Glutamatergic neuron (in vitro differentiated cells): ENCODE measurements at regions not wholly inside any gene's neighbourhood (a gene's known extent, or its start where the extent isn't known, plus 50 kb on each side); places are given as distances from the start of the nearest gene placed in this dataset.
"Not testable (repeated sequence)": the region's sequence is repeated elsewhere in the genome, so short reads cannot be mapped to it uniquely, and the experiment has no call there.

Source experiments
- DNase-seq: peaks from one replicate; pipeline ENCODE4 v3.0.0; 2022
- H3K27ac Mint-ChIP-seq: one replicate; pipeline ENCODE4 v1.8.0; 2020; ENCODE audit warnings: mild to moderate bottlenecking, mixed read lengths, inconsistent platforms; ENCODE audit not compliant: unreplicated experiment
- H3K27me3 Mint-ChIP-seq: one replicate; pipeline ENCODE4 v1.8.0; 2020; ENCODE audit warnings: mild to moderate bottlenecking, moderate library complexity, mixed read lengths, inconsistent platforms; ENCODE audit not compliant: unreplicated experiment
- H3K36me3 Mint-ChIP-seq: one replicate; pipeline ENCODE4 v1.8.0; 2020; ENCODE audit warnings: mild to moderate bottlenecking, mixed read lengths, inconsistent platforms; ENCODE audit not compliant: unreplicated experiment
- H3K4me1 Mint-ChIP-seq: one replicate; pipeline ENCODE4 v1.8.0; 2020; ENCODE audit warnings: mild to moderate bottlenecking, low read depth, mixed read lengths, inconsistent platforms; ENCODE audit not compliant: unreplicated experiment
- H3K4me3 Mint-ChIP-seq: one replicate; pipeline ENCODE4 v1.8.0; 2020; ENCODE audit warnings: mild to moderate bottlenecking, mixed read lengths, inconsistent platforms; ENCODE audit not compliant: unreplicated experiment
- H3K9me3 Mint-ChIP-seq: one replicate; pipeline ENCODE4 v1.8.0; 2020; ENCODE audit warnings: mild to moderate bottlenecking, moderate library complexity, mixed read lengths, inconsistent platforms; ENCODE audit not compliant: unreplicated experiment
- TF ChIP-seq, protein P1 (sequence below): fragments of 200-600 bp; sonication (generic); IDR thresholded peaks from one replicate; pipeline ENCODE4 v1.5.0; 2021; ENCODE audit not compliant: partially characterized antibody, unreplicated experiment

DNA sequence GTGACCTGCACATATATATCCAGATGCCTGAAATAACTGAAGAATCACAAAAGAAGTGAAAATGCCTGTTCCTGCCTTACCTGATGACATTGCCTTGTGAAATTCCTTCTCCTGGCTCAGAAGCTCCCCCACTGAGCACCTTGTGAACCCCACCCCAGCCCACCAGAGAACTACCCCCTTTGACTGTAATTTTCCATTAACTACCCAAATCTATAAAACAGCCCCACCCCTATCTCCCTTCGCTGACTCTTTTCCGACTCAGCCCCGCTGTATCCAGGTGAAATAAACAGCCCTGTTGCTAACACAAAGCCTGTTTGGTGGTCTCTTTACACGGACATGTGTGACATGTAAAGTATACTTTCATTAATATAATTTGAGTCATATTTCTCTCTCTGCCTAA lies 320.3 kb upstream of the TECRL start:
- Mint-ChIP-seq H3K9me3 (peaks cover 5% of the 10 kb centered on the region), H3K4me1 (peaks cover 2% of the 10 kb centered on the region), H3K27me3 (peaks cover 4% of the 10 kb centered on the region), H3K4me3 (no peak overlapping the region), H3K36me3 (peaks cover 5% of the 10 kb centered on the region), H3K27ac (no peak overlapping the region)
- no peak for DNase-seq
- TF ChIP-seq, protein P1, sequence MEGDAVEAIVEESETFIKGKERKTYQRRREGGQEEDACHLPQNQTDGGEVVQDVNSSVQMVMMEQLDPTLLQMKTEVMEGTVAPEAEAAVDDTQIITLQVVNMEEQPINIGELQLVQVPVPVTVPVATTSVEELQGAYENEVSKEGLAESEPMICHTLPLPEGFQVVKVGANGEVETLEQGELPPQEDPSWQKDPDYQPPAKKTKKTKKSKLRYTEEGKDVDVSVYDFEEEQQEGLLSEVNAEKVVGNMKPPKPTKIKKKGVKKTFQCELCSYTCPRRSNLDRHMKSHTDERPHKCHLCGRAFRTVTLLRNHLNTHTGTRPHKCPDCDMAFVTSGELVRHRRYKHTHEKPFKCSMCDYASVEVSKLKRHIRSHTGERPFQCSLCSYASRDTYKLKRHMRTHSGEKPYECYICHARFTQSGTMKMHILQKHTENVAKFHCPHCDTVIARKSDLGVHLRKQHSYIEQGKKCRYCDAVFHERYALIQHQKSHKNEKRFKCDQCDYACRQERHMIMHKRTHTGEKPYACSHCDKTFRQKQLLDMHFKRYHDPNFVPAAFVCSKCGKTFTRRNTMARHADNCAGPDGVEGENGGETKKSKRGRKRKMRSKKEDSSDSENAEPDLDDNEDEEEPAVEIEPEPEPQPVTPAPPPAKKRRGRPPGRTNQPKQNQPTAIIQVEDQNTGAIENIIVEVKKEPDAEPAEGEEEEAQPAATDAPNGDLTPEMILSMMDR: no peak

DNA sequence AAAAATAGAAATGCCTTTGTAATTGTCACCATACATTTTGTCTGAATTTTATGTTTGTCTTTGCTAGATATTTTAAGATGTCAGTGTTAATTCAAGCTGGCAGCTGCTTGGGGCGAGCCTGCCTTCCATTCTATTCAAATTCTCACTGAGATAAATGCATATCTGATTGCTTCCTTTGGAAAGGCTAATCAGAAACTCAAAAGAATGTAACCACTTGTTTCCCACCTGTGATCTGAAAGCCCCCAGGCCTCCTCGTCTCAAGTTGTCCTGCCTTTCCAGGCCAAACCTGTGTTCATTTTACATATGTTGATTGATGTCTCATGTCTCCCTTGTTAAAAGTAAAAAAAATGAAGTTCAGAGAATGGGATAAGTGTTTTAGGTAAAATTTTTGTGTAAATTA lies 318.7 kb upstream of the TECRL start:
- Mint-ChIP-seq H3K4me1 (peaks cover 2% of the 10 kb centered on the region), H3K36me3 (peaks cover 5% of the 10 kb centered on the region), H3K27ac (no peak overlapping the region), H3K27me3 (peaks cover 4% of the 10 kb centered on the region), H3K9me3 (peaks cover 5% of the 10 kb centered on the region), H3K4me3 (no peak overlapping the region)
- TF ChIP-seq, protein P1: no peak
- DNase-seq: no peak

DNA sequence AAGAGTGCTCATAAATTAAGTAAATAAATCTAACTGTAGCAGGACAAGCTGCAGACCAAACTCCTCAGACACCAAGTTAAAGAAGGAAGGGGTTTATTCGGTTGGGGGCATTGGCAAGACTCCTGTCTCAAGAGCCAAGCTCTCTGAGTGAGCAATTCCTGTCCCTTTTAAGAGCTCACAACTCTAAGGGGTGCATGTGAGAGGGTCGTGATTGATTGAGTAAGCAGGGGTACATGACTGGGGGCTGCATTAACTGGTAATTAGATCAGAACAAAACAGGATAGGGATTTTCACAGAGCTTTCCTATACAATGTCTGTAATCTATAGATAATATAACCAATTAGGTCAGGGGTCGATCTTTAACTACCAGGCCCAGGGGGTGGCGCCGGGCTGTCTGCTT lies 318.1 kb upstream of the TECRL start:
- H3K4me3 Mint-ChIP-seq, H3K4me1 Mint-ChIP-seq, H3K9me3 Mint-ChIP-seq, H3K27me3 Mint-ChIP-seq, DNase-seq, H3K27ac Mint-ChIP-seq, H3K36me3 Mint-ChIP-seq: not testable (repeated sequence)

DNA sequence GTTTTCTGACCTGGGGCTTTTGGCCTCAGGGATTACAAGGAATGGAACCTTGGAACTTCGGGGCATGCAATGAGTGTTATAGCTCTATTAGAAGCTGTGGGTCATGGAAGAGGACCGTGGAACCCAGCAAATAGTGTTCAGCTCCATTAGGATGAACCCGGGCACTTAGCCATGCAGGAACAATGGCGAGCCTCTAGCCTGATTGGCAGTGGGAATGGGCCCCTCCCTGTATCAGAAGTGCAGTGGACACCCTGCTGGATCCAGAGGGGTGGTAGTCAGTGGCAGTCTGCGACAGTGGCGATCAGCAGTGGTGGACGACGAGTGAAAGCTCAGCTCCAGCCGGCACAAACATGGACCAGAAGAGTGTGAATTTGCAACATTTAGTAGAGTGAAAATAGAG lies 315.4 kb upstream of the TECRL start:
- TF ChIP-seq, protein P1: no peak
- Mint-ChIP-seq H3K4me3 (no peak overlapping the region), H3K9me3 (peaks cover 2% of the 10 kb centered on the region), H3K4me1 (peaks cover 8% of the 10 kb centered on the region), H3K36me3 (peaks cover 3% of the 10 kb centered on the region), H3K27ac (no peak overlapping the region), H3K27me3 (peaks cover 4% of the 10 kb centered on the region)
- no peak for DNase-seq

DNA sequence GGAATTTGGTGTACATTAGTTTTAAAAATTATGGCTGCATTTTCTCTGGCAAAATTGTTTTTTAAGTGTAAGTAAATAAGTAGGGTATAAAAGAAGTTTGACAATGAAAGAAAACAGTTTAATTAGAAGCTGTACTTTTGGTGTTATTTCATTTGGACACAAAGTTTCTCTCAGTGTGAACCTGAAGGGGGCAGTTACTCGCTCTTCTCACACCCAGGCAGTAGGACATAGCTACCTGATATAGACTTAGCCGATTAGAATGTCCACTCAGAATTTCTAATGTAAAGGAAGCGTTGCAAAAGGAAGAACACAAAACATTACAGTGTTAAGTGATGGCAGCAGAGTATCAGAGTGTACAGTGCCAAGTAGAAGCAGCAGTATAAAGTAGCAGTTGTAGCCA lies 311.9 kb upstream of the TECRL start:
- no peaks in the 10 kb centered on the region for H3K27me3 Mint-ChIP-seq
- TF ChIP-seq, protein P1: no peak
- H3K36me3 Mint-ChIP-seq: no peaks in the 10 kb centered on the region
- no peak for DNase-seq
- peaks cover 8% of the 10 kb centered on the region for H3K4me1 Mint-ChIP-seq
- H3K9me3 Mint-ChIP-seq: peaks cover 2% of the 10 kb centered on the region
- peak overlapping the region; percentile 48 for H3K27ac Mint-ChIP-seq
- no peak overlapping the region for H3K4me3 Mint-ChIP-seq

DNA sequence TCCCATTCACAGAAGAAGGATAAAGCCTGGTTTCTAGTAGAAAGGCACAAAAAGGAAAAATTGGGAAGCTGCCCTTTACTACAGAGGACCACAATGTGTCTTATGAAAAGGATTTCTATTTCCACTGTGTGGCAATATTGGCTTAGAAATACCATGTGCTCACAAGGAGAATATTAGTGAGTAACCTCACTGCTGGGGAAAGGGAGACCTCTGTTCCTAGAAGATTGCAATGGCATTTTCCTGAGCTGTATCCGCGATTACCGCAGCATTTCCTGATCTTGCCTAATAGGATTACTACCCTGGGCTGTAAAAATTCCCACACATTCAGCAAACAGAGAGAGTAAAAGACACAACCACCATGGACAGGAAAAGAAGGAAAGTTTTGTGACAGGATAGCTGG lies 308.8 kb upstream of the TECRL start:
- Mint-ChIP-seq H3K27ac (no peak overlapping the region), H3K36me3 (no peaks in the 10 kb centered on the region), H3K27me3 (peaks cover 1% of the 10 kb centered on the region), H3K4me1 (peaks cover 11% of the 10 kb centered on the region), H3K9me3 (peaks cover 2% of the 10 kb centered on the region), H3K4me3 (no peak overlapping the region)
- no peak for DNase-seq
- TF ChIP-seq, protein P1: no peak
